Mucosa of descending colon (tissue), 3 donors: ENCODE measurements at regions not wholly inside any gene's neighbourhood (a gene's known extent, or its start where the extent isn't known, plus 50 kb on each side); places are given as distances from the start of the nearest gene placed in this dataset.
A peak's percentile ranks its signal among the peaks of the same experiment; 100 is the strongest.

Experiments used
- ATAC-seq: fragments of 200-7000 bp; cut with Tn5 transposase; one replicate; pipeline ENCODE4 v1.9.1; 2020; ENCODE audit warnings: mild to moderate bottlenecking, moderate library complexity
- DNase-seq, 3 donors: peaks; one replicate each; pipeline ENCODE4 v3.0.0-alpha.2; 2020
- H3K36me3 ChIP-seq: fragments of 200-600 bp; one replicate; pipeline ENCODE4 v1.8.0; 2021; ENCODE audit warnings: low read depth, mild to moderate bottlenecking
- H3K4me1 ChIP-seq: fragments of 200-600 bp; one replicate; pipeline ENCODE4 v1.8.0; 2021; ENCODE audit warnings: low read depth, mild to moderate bottlenecking
- H3K4me3 ChIP-seq: fragments of 200-600 bp; one replicate; pipeline ENCODE4 v1.8.0; 2021; ENCODE audit warnings: mild to moderate bottlenecking
- H3K9me3 ChIP-seq: fragments of 200-600 bp; one replicate; pipeline ENCODE4 v1.8.0; 2021; ENCODE audit warnings: mild to moderate bottlenecking
- intact Hi-C, 2 donors: fragments of 100-400 bp; cut with DNase I in 1 of 2; cut with micrococcal nuclease in 1 of 2; formaldehyde crosslinking; loops; one replicate each; pipeline versions ENCODE4 v1.11.0 to v1.11.1; 2022; cut with DNase I, micrococcal nuclease
- TF ChIP-seq, protein P1 (sequence below): fragments of 200-600 bp; IDR thresholded peaks from one replicate; pipeline ENCODE4 v1.8.0; 2022; ENCODE audit warnings: antibody characterized with exemption, mild to moderate bottlenecking
- donor health status: DM: no; HTN: no; CAD: no; lungs with moderate emphysema.
- donor health status: DM: no; HTN: no; CAD: no.
- donor health status: DM: no; HTN: yes; CAD: no.

DNA sequence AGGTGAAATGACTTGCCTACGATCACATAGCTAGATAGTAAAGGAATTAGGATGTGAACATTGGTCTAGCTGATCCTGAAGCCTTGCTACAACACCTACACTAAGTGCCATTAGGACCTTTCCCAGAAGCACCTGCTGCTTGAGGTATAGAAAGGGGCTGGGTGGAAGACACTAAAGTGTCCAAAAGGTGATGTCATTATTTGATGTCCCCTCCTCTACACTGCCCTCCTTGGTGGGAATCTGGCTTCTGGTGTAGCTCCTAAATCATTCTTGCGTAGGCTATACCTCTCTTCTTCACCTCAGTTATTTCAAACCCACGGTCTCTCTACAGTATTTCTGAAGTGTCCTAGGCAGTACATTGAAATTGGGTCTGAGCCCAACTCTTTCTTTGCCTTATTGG lies 132.5 kb upstream of the FGGY start:
- no peak overlapping the region for H3K4me3 ChIP-seq
- ATAC-seq: no peak
- no peaks in the 10 kb centered on the region for H3K9me3 ChIP-seq
- H3K4me1 ChIP-seq: no peaks in the 10 kb centered on the region
- no peak for DNase-seq
- H3K36me3 ChIP-seq: no peaks in the 10 kb centered on the region
- TF ChIP-seq, protein P1, sequence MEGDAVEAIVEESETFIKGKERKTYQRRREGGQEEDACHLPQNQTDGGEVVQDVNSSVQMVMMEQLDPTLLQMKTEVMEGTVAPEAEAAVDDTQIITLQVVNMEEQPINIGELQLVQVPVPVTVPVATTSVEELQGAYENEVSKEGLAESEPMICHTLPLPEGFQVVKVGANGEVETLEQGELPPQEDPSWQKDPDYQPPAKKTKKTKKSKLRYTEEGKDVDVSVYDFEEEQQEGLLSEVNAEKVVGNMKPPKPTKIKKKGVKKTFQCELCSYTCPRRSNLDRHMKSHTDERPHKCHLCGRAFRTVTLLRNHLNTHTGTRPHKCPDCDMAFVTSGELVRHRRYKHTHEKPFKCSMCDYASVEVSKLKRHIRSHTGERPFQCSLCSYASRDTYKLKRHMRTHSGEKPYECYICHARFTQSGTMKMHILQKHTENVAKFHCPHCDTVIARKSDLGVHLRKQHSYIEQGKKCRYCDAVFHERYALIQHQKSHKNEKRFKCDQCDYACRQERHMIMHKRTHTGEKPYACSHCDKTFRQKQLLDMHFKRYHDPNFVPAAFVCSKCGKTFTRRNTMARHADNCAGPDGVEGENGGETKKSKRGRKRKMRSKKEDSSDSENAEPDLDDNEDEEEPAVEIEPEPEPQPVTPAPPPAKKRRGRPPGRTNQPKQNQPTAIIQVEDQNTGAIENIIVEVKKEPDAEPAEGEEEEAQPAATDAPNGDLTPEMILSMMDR: no peak
- intact Hi-C loops: no loop called here

DNA sequence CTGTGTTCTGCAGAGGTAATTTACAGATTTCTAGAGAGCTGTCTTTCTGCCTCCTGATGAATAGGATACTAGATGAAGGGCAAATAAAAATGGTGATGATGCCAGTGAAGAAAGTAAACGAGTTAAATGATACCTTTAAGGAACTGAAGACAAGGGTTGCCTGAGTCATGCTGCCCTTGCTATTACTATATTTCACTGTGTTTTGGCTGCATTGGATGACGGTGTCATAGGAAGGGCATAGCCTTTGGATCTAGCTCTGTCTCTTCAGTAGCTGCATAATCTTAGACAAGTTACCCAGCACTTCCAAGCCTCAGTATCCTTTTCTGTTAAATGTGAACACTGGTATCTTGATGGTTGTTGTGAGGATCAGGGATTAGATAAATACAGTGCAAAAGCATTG lies 131.5 kb upstream of the FGGY start:
- Histone ChIP-seq H3K9me3 (no peaks in the 10 kb centered on the region), H3K36me3 (no peaks in the 10 kb centered on the region), H3K4me3 (no peak overlapping the region), H3K4me1 (no peaks in the 10 kb centered on the region)
- intact Hi-C loops: no loop called here
- TF ChIP-seq, protein P1: no peak
- ATAC-seq (no peak), DNase-seq (no peak)

DNA sequence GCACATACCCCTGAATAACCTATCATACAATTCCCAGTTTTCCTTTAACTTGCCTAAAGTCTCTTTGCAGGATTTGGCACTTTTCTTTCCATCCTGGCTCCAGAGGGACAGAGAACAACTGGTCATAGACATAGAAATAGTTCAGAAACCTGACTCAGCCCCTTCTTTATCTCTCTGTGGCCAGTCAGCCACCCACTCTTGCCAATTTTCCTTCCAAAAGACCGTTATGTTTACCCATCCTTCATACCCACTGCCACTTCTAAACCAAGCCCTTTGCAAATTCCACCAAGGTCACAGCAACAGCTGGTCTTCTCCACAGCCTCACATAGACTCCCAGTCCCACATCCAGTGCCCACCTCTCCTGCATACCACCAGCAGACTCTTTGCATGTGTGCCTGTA lies 127.2 kb upstream of the FGGY start:
- Histone ChIP-seq H3K9me3 (no peaks in the 10 kb centered on the region), H3K4me3 (no peak overlapping the region), H3K4me1 (no peaks in the 10 kb centered on the region), H3K36me3 (no peaks in the 10 kb centered on the region)
- DNase-seq: no peak
- TF ChIP-seq, protein P1: no peak
- no peak for ATAC-seq
- intact Hi-C loops: no loop called here

DNA sequence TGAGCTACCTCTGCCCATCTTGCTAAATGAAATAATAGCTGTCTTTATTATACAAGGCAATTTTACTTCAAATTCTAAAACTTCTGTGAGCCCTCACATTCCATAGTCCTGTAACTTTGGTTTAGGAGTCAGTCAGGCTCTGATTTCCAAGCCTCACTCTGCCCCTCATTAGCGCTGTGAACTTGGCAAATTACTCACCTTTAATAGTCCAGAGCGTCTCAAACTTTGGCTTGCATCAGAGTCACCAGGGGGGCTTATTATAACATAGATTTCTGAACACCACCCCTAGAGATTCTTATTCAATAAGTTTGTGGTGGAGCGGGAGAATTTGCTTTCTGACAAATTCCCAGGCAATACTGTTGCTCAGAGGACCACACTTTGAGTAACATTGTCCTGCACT lies 126.2 kb upstream of the FGGY start:
- intact Hi-C loops: no loop called here
- H3K4me3 ChIP-seq: no peak overlapping the region
- ATAC-seq (no peak), DNase-seq (no peak)
- TF ChIP-seq, protein P1: no peak
- no peaks in the 10 kb centered on the region for H3K4me1 ChIP-seq
- no peaks in the 10 kb centered on the region for H3K36me3 ChIP-seq
- no peaks in the 10 kb centered on the region for H3K9me3 ChIP-seq

DNA sequence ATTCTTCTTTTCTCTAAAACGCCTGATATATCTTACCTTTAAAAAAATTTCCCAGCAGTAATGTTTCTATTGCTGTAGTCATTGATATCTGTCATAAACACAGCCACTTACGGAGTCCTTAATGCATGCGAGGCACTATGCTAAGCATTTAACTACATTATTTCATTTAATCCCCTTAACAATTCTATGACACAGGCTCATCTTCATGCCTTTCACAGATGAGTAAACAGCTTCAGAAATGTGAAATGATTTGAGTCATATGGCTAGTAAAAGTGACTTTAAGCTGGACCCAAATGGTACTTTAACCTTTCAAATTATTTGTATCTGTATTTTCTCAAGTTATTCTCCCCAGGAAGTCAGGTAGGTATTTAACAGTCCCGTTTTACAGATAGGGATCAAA lies 125.1 kb upstream of the FGGY start:
- H3K4me1 ChIP-seq: no peaks in the 10 kb centered on the region
- no peaks in the 10 kb centered on the region for H3K36me3 ChIP-seq
- TF ChIP-seq, protein P1: no peak
- intact Hi-C loops: no loop called here
- H3K4me3 ChIP-seq: no peak overlapping the region
- no peak for ATAC-seq
- no peak for DNase-seq
- H3K9me3 ChIP-seq: no peaks in the 10 kb centered on the region

DNA sequence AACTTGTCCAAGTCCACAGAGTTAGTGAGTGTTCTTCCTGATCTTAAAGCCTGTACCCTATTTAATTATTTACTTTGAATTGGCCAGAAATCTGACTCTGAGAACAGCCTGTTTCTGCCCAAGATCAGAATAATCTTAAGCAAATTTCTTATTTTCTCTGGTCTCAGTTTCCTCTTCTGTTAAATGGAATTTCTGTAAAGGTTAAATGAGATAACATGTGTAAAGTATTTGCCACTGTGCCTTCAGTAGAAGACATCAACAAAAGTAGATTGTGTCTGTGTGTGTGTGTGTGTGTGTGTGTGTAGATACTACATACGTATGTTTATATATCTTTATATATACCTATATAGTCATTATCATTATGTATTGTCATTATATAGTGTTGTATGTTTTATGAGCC lies 124.2 kb upstream of the FGGY start:
- TF ChIP-seq, protein P1: no peak
- intact Hi-C loops: no loop called here
- Histone ChIP-seq H3K36me3 (no peaks in the 10 kb centered on the region), H3K4me1 (no peaks in the 10 kb centered on the region), H3K4me3 (no peak overlapping the region), H3K9me3 (no peaks in the 10 kb centered on the region)
- DNase-seq: peak in 1 of 3 donors; percentile 18
- no peak for ATAC-seq
